ENCODE measurements at regions not wholly inside any gene's neighbourhood (a gene's known extent, or its start where the extent isn't known, plus 50 kb on each side); places are given as distances from the start of the nearest gene placed in this dataset.

- no peak for FAIRE-seq
- no peak for DNase-seq (ENCODE audit: insufficient read length, low spot score)
These were observed 62.1 kb upstream of the LMO1 start for GRCh38 chr11:8325591-8326304.

DNA sequence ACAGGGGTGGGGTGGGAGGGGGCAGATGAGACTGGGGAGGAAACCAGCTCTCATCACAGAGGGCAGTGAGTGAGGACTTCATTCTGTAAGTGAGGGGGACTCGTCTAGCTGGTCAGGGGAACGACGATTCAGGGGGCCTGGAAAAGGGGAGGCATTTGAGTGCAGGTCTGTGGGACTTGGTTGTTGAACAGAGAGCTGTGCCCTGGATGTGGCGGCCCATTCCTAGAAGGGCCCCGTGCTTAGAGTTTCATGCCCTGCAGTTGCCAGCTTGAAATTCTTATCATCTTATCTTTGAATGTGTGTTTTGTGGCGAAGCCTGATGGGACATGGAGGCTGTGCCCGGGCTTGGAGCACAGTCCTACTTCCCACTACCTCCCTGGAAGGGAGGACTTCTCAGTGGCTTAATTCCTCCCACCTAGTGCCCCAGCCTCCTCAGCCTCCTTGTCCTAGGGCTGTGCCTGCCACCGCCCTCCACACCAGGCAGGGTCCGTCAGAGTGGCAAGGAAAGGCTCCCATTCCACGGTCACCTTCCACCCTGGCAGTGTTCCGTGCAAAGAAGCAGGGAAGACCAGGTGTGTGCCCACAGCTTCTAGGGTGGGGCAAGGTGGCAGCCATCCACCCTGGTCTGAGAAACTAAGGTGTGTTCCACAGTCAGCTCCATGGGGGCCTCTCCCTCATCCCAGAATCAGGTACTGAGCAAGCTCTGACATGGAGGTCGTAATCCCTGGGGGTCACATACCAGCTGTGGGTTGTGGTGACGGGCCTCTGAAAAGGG, 59.7 kb upstream of the LMO1 start:
- FAIRE-seq (no peak), DNase-seq (ENCODE audit: insufficient read length, low spot score) (no peak)

DNA sequence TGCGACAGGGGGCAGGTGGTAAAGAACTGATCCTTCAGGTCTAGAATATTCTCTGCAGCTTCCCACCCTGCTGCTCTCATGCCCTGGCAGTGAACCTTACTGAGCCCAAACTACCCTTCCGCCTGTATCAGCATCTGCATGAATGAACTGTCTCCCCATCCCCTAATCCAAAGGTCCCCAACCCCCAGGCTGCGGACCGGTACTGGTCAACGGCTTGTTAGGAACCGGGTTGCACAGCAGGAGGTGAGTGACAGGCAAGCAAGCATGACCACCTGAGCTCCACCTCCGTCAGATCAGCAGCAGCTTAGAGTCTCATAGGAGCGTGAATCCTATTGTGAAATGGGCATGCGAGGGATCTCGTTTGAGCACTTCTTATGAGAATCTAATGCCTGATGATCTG, 58.2 kb upstream of the LMO1 start:
- no peak for FAIRE-seq

GRCh38 chr11:8320076-8320475, 56.4 kb upstream of the LMO1 start:
- DNase-seq (ENCODE audit: insufficient read length, low spot score) (no peak), FAIRE-seq (no peak)

More for the DNA sequence above, 58.2 kb upstream of the LMO1 start:
- no peak for DNase-seq (ENCODE audit: insufficient read length, low spot score)

- FAIRE-seq (no peak), DNase-seq (ENCODE audit: insufficient read length, low spot score) (no peak)
These were observed 54.9 kb upstream of the LMO1 start for GRCh38 chr11:8318536-8318935.

DNA sequence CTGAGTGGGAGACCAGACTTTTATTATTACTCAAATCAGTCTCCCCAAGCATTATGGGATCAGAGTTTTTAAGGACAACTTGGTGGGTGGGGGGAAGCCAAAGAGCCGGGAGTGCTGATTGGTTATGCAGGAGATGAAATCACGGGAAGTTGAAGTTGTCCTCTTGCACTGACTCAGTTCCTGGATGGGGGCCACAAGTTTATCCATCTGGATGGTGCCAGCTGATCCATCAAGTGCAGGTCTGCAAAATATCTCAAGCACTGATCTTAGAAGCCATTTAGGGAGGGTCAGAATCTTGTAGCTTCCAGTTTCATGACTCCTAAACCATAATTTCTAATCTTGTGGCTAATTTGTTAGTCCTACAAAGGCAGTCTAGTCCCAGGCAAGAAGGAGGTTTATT, 53.5 kb upstream of the LMO1 start:
- no peak for DNase-seq (ENCODE audit: insufficient read length, low spot score)
- FAIRE-seq, result no peak

- FAIRE-seq (no peak), DNase-seq (ENCODE audit: insufficient read length, low spot score) (no peak)
These were observed 52.3 kb upstream of the LMO1 start for GRCh38 chr11:8315954-8316353.

DNA sequence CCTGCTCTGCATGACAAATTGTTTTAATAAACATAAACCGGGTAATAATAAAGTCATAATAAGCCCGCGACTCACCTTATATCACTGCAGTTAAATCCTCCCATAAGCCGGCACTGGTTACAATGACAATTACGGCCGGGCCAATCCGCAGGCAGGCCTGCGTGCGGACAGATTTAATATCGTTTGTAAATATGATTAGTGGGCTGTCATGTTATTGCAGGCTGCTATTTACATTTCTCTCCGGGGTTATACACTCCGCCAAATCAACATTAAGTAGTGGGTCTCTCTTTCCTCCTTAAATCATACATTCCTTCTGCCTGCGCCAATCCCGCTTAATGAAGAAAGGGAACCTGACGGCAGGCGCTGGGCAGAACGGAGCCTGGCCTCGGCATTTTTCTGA, 51.8 kb upstream of the LMO1 start:
- DNase-seq (ENCODE audit: insufficient read length, low spot score) (no peak), FAIRE-seq (no peak)

- FAIRE-seq (no peak), DNase-seq (ENCODE audit: insufficient read length, low spot score) (no peak)
These were observed 51.2 kb upstream of the LMO1 start for GRCh38 chr11:8314916-8315315.

DNA sequence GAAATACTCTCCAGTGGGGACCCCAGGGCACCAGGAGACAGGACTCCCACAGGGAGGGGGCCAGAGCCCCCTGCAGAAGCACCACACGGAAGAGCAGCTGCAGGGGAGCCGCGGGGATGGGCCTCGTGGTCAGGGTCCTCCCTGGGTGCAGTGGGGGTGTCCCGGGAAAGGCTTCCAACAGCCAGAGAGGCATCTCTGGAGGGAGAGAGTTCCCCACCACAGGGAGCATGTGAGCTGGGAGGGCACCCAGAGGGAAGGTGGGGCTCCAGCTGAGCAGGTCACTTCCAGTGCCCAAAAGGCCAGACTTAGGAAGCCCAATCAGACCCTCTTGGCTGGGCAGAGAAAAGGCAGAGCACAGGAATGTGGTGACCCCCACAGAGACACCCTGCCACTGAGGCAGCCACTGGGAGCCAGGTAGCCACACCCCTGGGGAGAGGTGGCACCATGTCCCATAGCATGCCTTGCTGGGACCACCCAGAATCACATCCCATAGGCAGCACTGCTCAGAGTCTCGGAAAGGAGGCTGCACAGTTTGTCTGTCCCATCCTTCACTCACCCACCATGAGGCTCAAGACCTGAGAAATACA, 49.9 kb upstream of the LMO1 start:
- no peak for DNase-seq (ENCODE audit: insufficient read length, low spot score)
- no peak for FAIRE-seq

All from HTR-8/SVneo (cell line).